Gastrocnemius medialis (tissue), 4 donors: ENCODE measurements at regions not wholly inside any gene's neighbourhood (a gene's known extent, or its start where the extent isn't known, plus 50 kb on each side); places are given as distances from the start of the nearest gene placed in this dataset.

Experiments used
- ATAC-seq, 2 donors: fragments of 150-250 bp; one replicate each; pipeline ENCODE4 v1.9.1; 2016
- DNase-seq, 2 donors: peaks; one replicate each; pipeline ENCODE4 v3.0.0-alpha.2; 2019
- H3K27ac ChIP-seq, 4 donors: fragments of 200-600 bp; sonication (generic); 1 replicate in 1 of 4; 2 replicates in 3 of 4; pipeline ENCODE4 v1.5.1; 2016 to 2018; ENCODE audit warnings: mild to moderate bottlenecking in 2 of 4, moderate library complexity in 1 of 4
- H3K27me3 ChIP-seq, 3 donors: fragments of 200-600 bp; sonication (generic) in 2 of 3; 1 replicate in 1 of 3; 2 replicates in 2 of 3; pipeline versions ENCODE4 v1.5.1 to v1.6.0; 2016 to 2019; ENCODE audit warnings: mild to moderate bottlenecking in 1 of 3, moderate library complexity in 1 of 3
- H3K36me3 ChIP-seq, 2 donors: fragments of 200-600 bp; sonication (generic) in 1 of 2; one replicate each; pipeline ENCODE4 v1.5.1; 2017 to 2018
- H3K4me1 ChIP-seq, 2 donors: fragments of 200-600 bp; sonication (generic) in 1 of 2; one replicate each; pipeline ENCODE4 v1.5.1; 2016 to 2017; ENCODE audit warnings: mild to moderate bottlenecking in 2 of 2
- H3K4me3 ChIP-seq, 4 donors: fragments of 200-600 bp; sonication (generic) in 3 of 4; 1 replicate in 1 of 4; 2 replicates in 3 of 4; pipeline ENCODE4 v1.5.1; 2016 to 2019; ENCODE audit warnings: mild to moderate bottlenecking in 2 of 4
- H3K9me3 ChIP-seq, 3 donors: fragments of 200-600 bp; sonication (generic) in 2 of 3; 1 replicate in 1 of 3; 2 replicates in 2 of 3; pipeline ENCODE4 v1.5.1; 2016 to 2019
- CTCF ChIP-seq, 5 experiments: fragments of 450-650 bp in 3 of 5; fragments of 200-600 bp in 2 of 5; sonication (generic) in 2 of 5; IDR thresholded peaks in 4 of 5; conservative IDR thresholded peaks in 1 of 5; 1 replicate in 4 of 5; 2 replicates in 1 of 5; pipeline ENCODE4 v1.5.1; 2016 to 2019; ENCODE audit warnings: antibody characterized with exemption in 5 of 5, mild to moderate bottlenecking in 3 of 5, moderate library complexity in 3 of 5
- POLR2A ChIP-seq, 2 donors: fragments of 450-650 bp; IDR thresholded peaks; one replicate each; pipeline ENCODE4 v1.6.1; 2017; ENCODE audit warnings: antibody characterized with exemption in 2 of 2, mild to moderate bottlenecking in 2 of 2, moderate library complexity in 2 of 2
- in situ Hi-C, 4 donors: fragments of 200-750 bp; cut with MboI; loops; one replicate each; pipeline versions ENCODE4 v1.15.0 to v1.8.0; 2017; ENCODE audit warnings: low sequenced_read_pairs in 4 of 4
- intact Hi-C: fragments of 100-400 bp; cut with DNase I; formaldehyde crosslinking; loops from one replicate; pipeline ENCODE4 v1.15.1; 2023; ENCODE audit warnings: low total_unique reads

DNA sequence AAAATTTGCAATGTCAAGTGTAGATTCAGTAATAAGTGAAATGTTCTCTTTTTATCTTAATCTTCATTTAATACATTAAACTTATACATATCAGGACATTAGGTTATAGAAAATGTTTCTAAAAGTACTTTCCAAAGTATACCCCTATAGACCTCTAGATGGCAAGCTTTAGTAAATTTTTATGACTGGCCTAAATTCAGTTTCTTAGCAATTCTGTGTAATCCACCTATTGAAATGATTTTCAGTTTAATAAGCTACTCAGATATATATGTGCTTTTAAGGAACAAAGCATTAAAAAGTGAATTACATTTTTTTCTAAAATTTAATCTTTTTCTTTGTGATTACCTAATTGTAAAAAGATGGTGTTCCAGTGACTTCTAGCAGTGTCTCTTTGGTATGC, 342.2 kb downstream of the GBE1 start:
- Histone ChIP-seq H3K27ac (no peak overlapping the region), H3K4me3 (no peak overlapping the region), H3K4me1 (no peaks in the 10 kb centered on the region), H3K36me3 (no peaks in the 10 kb centered on the region), H3K27me3 (no peaks in the 10 kb centered on the region), H3K9me3 (no peaks in the 10 kb centered on the region)
- intact Hi-C loops (no loop called here), in situ Hi-C loops (no loop called here)
- TF ChIP-seq POLR2A (IDR thresholded peaks at IDR 0.05): no peak
- peak in 3 of 5 experiments; percentile 15 to 33 (median 24) for TF ChIP-seq CTCF (IDR thresholded peaks at IDR 0.05 in 4 of 5, conservative IDR thresholded peaks at IDR 0.05 in 1 of 5)
- ATAC-seq (no peak), DNase-seq (no peak)

DNA sequence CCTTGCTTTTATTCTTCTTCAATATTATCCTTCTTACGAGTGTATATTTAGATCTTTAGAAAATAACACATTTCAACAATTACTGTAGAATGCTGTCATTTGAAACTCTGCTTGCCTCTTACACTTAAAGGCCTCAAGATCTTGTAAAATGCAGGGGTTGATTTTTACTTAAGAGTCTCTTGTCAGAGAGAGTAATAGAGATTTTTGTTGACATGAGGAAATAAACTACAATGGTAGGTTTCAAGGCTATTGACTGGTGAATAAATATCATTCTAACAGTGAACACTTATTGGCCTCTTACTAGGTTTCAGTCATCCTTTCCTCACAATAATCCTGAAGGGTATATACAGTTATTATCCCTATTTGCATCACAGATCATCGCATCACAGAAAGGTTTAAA, 344.6 kb downstream of the GBE1 start:
- Histone ChIP-seq H3K9me3 (no peaks in the 10 kb centered on the region), H3K27me3 (no peaks in the 10 kb centered on the region), H3K27ac (no peak overlapping the region), H3K4me1 (no peaks in the 10 kb centered on the region), H3K4me3 (no peak overlapping the region), H3K36me3 (no peaks in the 10 kb centered on the region)
- no peak for ATAC-seq
- intact Hi-C loops: no loop called here
- TF ChIP-seq CTCF (IDR thresholded peaks at IDR 0.05 in 4 of 5, conservative IDR thresholded peaks at IDR 0.05 in 1 of 5) (no peak), POLR2A (IDR thresholded peaks at IDR 0.05) (no peak)
- in situ Hi-C loops: no loop called here
- no peak for DNase-seq

DNA sequence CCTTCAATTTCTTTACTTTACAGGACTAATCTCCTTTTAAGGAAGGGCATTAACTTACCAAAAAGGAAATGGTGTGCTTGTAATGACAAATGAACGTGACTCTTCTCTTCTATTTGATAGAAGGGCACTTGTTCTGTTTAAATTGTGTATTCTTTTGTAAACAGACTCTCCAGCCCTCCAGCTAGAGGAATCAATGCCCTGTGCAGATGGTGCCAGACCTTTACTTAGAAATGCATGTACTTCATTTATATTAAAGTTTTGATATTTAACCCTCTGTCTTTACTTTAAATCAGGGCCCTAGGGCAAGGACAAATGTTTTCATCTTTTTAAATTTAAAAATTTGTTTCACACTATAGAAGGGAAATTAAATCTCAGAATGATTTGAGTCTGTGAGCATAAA, 355.1 kb downstream of the GBE1 start:
- Histone ChIP-seq H3K4me1 (no peaks in the 10 kb centered on the region), H3K36me3 (no peaks in the 10 kb centered on the region), H3K27ac (no peak overlapping the region), H3K27me3 (no peaks in the 10 kb centered on the region), H3K4me3 (no peak overlapping the region), H3K9me3 (no peaks in the 10 kb centered on the region)
- DNase-seq: no peak
- in situ Hi-C loops: no loop called here
- TF ChIP-seq POLR2A (IDR thresholded peaks at IDR 0.05) (no peak), CTCF (IDR thresholded peaks at IDR 0.05 in 4 of 5, conservative IDR thresholded peaks at IDR 0.05 in 1 of 5) (no peak)
- ATAC-seq: no peak
- intact Hi-C loops: no loop called here

DNA sequence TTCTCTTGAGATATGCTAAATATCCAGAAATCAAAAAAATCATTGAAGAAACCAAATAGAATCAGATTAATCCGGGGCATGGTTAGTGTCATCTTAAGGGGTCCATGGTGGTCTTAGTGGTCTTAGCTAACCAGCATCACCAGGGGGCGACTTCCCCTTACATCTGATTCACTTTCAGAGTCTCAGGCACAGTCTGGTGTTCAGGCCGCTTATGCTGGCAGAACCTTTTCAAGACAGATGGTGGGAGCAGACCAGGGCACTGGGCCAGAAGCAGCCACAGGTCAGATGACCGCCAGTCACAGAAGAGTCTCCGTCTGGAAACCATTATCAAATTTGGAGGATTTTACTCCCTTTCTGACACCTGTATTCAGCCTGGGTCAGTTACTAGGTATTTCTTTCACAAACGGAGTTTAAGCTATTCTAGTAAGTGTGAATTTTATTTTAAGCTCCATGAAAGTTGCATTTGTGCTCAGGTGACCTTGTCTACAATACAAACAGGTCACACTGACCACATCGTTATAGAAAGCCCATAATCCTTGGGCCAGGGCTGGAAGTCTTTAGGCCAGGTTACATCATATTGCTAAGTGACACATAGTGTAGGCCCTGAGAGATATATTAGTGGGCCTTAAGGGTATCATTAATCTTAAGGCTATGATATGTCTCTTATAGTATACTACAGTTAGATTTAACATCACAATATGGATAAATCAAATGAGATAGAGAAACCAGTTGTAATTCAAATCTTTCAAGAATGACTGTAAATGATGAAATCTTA, 365.5 kb downstream of the GBE1 start:
- Histone ChIP-seq H3K27me3 (no peaks in the 10 kb centered on the region), H3K27ac (no peak overlapping the region), H3K4me3 (no peak overlapping the region), H3K36me3 (no peaks in the 10 kb centered on the region), H3K9me3 (no peaks in the 10 kb centered on the region), H3K4me1 (no peaks in the 10 kb centered on the region)
- ATAC-seq (no peak), DNase-seq (no peak)
- in situ Hi-C loops (no loop called here), intact Hi-C loops (no loop called here)
- TF ChIP-seq POLR2A (IDR thresholded peaks at IDR 0.05) (no peak), CTCF (IDR thresholded peaks at IDR 0.05 in 4 of 5, conservative IDR thresholded peaks at IDR 0.05 in 1 of 5) (no peak)
